OCI-LY7 (cell line): ENCODE measurements at regions not wholly inside any gene's neighbourhood (a gene's known extent, or its start where the extent isn't known, plus 50 kb on each side); places are given as distances from the start of the nearest gene placed in this dataset.

Experiments used
- EZH2phosphoT487 ChIP-seq: fragments of 200-600 bp; sonication (generic); IDR thresholded peaks from 2 replicates; pipeline ENCODE4 v1.6.1; 2018; ENCODE audit warnings: low read depth, borderline replicate concordance, mild to moderate bottlenecking, mixed run types, antibody characterized with exemption, low read length, moderate library complexity, mixed read lengths
- TF ChIP-seq, protein P1 (sequence below): fragments of 200-600 bp; sonication (generic); conservative IDR thresholded peaks from 2 replicates; pipeline ENCODE4 v1.5.1; 2014; ENCODE audit warnings: mild to moderate bottlenecking, antibody characterized with exemption, low read length, moderate library complexity, mixed read lengths

- TF ChIP-seq, protein P1, sequence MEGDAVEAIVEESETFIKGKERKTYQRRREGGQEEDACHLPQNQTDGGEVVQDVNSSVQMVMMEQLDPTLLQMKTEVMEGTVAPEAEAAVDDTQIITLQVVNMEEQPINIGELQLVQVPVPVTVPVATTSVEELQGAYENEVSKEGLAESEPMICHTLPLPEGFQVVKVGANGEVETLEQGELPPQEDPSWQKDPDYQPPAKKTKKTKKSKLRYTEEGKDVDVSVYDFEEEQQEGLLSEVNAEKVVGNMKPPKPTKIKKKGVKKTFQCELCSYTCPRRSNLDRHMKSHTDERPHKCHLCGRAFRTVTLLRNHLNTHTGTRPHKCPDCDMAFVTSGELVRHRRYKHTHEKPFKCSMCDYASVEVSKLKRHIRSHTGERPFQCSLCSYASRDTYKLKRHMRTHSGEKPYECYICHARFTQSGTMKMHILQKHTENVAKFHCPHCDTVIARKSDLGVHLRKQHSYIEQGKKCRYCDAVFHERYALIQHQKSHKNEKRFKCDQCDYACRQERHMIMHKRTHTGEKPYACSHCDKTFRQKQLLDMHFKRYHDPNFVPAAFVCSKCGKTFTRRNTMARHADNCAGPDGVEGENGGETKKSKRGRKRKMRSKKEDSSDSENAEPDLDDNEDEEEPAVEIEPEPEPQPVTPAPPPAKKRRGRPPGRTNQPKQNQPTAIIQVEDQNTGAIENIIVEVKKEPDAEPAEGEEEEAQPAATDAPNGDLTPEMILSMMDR: no peak
- TF ChIP-seq EZH2phosphoT487: no peak
Measured at GRCh38 chr12:132419631-132420246, 70.2 kb upstream of the FBRSL1 start.
